Pancreas (tissue), 10 donors: ENCODE measurements at regions not wholly inside any gene's neighbourhood (a gene's known extent, or its start where the extent isn't known, plus 50 kb on each side); places are given as distances from the start of the nearest gene placed in this dataset.

Experiments used
- ATAC-seq, 4 donors: fragments of 200-7000 bp; cut with Tn5 transposase; one replicate each; pipeline versions ENCODE4 v1.8.0 to v1.9.1; 2020; ENCODE audit warnings: mild to moderate bottlenecking in 4 of 4, moderate library complexity in 4 of 4
- DNase-seq, 6 donors: peaks; one replicate each; pipeline ENCODE4 v3.0.0-alpha.2; 2020
- FAIRE-seq: peaks from 2 replicates; lab custom pipeline; 2012; peaks lifted over from hg19 to GRCh38; lab: Jason Lieb, UNC
- H3K27ac ChIP-seq, 4 donors: fragments of 200-600 bp; sonication (generic); 1 replicate in 3 of 4; 2 replicates in 1 of 4; pipeline versions ENCODE4 v1.5.0 to v1.8.0; 2020
- H3K27me3 ChIP-seq, 4 donors: fragments of 200-600 bp; one replicate each; pipeline ENCODE4 v1.8.0; 2021
- H3K36me3 ChIP-seq, 3 donors: fragments of 200-600 bp; sonication (generic) in 1 of 3; one replicate each; pipeline versions ENCODE4 v1.5.0 to v1.8.0; 2020 to 2021
- H3K4me1 ChIP-seq, 3 donors: fragments of 200-600 bp; one replicate each; pipeline ENCODE4 v1.8.0; 2021
- H3K4me3 ChIP-seq, 4 donors: fragments of 200-600 bp; sonication (generic) in 2 of 4; one replicate each; pipeline versions ENCODE4 v1.5.0 to v1.8.0; 2020 to 2021
- H3K9me3 ChIP-seq, 4 donors: fragments of 200-600 bp; one replicate each; pipeline ENCODE4 v1.8.0; 2021
- whole genome bisulfite sequencing, 2 donors: extraction: QIAGEN DNeasy Blood & Tissue Kit; methylation state at CpG; one replicate each; pipeline ENCODE4 v1.1.7; 2013; 5-methylcytosine and 5-hydroxymethylcytosine counted together
- intact Hi-C, 3 donors: fragments of 100-400 bp; cut with DNase I; formaldehyde crosslinking; loops; one replicate each; pipeline versions ENCODE4 v1.11.1 to v1.14.2; 2022
- TF ChIP-seq, protein P1 (sequence below), 4 donors: fragments of 200-600 bp; sonication (generic) in 3 of 4; IDR thresholded peaks; one replicate each; pipeline versions ENCODE4 v1.5.0 to v1.8.0; 2021; ENCODE audit warnings: antibody characterized with exemption in 4 of 4
- donor health status: healthy with polysubstance abuse.
- donor health status: DM: no; HTN: no; CAD: no; lungs with moderate emphysema.
- donor health status: DM: no; HTN: no; CAD: no.
- donor health status: control.
- donor health status: control.
- donor health status: Bipolar disorder and iron deficiency.
- donor health status: DM: yes; HTN: yes; CAD: no.
- donor health status: DM: no; HTN: no; CAD: no.
- donor health status: DM: no; HTN: no; CAD: no.
- donor health status: DM: yes; HTN: yes; CAD: no.

DNA sequence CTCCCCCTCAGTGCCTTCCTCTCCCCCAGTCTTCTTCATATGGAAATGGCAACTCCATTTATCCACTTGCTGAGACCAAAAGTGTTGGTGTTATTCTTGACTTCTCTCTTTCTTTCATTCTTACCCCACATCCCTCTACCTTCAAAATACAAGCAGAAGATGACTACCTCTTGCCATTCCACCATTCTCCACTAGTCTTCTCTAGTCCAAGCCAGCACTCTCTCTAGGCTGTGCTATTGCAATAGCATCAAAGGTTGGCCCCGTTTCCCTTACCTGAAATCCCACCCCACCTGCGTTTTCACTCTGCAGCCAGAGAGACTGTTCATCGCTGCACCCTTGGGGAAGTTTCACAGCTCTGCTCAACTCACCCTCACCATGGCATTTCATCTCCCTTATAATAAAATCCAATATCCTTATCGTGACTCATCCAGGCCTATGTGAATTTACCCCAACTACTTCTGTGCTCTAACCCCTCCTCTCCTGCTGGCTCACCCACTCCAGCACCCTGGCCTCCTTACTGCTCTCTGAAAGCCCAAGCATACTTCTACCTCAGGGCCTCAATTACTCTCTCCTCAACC is 109.1 kb downstream of the LSM5 start:
- no peak for ATAC-seq
- intact Hi-C loops = no loop called here
- no peaks in the 10 kb centered on the region for H3K9me3 ChIP-seq
- WGBS, 2 donors = 48 to 76% methylated on average over 3 to 4 of the region's 4 CpGs
- no peak for DNase-seq
- no peaks in the 10 kb centered on the region for H3K36me3 ChIP-seq
- H3K4me3 ChIP-seq = no peak overlapping the region
- no peak overlapping the region for H3K27ac ChIP-seq
- TF ChIP-seq, protein P1, sequence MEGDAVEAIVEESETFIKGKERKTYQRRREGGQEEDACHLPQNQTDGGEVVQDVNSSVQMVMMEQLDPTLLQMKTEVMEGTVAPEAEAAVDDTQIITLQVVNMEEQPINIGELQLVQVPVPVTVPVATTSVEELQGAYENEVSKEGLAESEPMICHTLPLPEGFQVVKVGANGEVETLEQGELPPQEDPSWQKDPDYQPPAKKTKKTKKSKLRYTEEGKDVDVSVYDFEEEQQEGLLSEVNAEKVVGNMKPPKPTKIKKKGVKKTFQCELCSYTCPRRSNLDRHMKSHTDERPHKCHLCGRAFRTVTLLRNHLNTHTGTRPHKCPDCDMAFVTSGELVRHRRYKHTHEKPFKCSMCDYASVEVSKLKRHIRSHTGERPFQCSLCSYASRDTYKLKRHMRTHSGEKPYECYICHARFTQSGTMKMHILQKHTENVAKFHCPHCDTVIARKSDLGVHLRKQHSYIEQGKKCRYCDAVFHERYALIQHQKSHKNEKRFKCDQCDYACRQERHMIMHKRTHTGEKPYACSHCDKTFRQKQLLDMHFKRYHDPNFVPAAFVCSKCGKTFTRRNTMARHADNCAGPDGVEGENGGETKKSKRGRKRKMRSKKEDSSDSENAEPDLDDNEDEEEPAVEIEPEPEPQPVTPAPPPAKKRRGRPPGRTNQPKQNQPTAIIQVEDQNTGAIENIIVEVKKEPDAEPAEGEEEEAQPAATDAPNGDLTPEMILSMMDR (IDR thresholded peaks at IDR 0.05) = no peak
- no peaks in the 10 kb centered on the region for H3K4me1 ChIP-seq
- no peak for FAIRE-seq
- no peaks in the 10 kb centered on the region for H3K27me3 ChIP-seq

DNA sequence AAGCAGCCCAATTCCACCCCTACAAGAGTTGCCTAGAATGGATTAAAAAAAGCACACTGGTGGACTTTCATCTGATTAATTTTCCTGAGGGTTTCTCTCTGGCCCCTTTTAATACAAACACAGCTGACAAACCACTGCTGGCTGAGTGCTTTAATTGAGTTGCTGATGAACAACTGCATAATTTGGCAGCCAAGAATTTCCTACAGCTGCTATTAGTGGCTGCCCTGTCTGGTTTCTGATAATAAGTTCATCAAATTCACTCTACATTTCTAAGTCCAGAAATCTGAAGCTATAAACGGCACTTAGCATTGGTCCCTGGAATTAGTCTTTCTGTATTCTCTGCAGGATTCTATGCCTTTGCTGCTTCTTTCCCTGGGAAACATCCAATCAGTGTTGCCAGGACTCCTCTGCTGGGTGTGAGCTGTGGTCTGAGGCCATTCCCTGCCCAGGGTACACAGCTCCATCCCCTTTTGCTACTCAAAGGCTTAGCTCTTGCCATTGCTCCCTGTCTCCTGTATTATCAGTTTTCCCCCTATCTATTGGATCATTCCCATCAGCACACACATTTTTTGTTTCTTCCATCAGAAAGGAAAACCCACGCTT is 110.6 kb downstream of the LSM5 start:
- TF ChIP-seq, protein P1 (IDR thresholded peaks at IDR 0.05) = no peak
- 44 to 61% methylated on average over 2 of the region's 2 CpGs for WGBS, 2 donors
- Histone ChIP-seq H3K27me3 (no peaks in the 10 kb centered on the region), H3K36me3 (no peaks in the 10 kb centered on the region), H3K4me1 (no peaks in the 10 kb centered on the region), H3K4me3 (no peak overlapping the region), H3K27ac (no peak overlapping the region), H3K9me3 (no peaks in the 10 kb centered on the region)
- intact Hi-C loops = no loop called here
- no peak for FAIRE-seq
- no peak for ATAC-seq
- no peak for DNase-seq

DNA sequence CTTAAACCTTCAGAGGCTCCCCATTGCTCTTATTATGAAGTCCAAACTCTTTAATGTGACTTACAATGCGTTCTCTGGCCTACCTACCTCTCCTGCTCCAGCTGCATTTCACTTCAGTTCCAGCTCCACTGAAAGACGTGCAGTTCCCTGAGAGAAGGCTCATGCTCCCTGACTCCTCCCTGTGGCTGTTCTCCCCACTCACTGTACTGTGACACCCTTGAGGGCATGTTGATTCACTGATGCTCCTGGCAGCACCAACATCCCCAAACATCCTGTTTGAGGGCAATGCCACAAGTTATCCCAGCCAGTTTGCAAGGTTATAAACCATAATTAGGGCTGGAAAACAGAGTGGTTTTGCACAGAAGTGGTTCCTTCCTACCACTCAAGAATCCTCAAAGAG is 111.2 kb downstream of the LSM5 start:
- intact Hi-C loops = no loop called here
- FAIRE-seq = no peak
- WGBS, 2 donors = 40% methylated on average over 2 of the region's 2 CpGs
- Histone ChIP-seq H3K4me3 (no peak overlapping the region), H3K36me3 (no peaks in the 10 kb centered on the region), H3K27ac (no peak overlapping the region), H3K4me1 (no peaks in the 10 kb centered on the region), H3K9me3 (no peaks in the 10 kb centered on the region), H3K27me3 (no peaks in the 10 kb centered on the region)
- TF ChIP-seq, protein P1 (IDR thresholded peaks at IDR 0.05) = no peak
- ATAC-seq = no peak
- no peak for DNase-seq

DNA sequence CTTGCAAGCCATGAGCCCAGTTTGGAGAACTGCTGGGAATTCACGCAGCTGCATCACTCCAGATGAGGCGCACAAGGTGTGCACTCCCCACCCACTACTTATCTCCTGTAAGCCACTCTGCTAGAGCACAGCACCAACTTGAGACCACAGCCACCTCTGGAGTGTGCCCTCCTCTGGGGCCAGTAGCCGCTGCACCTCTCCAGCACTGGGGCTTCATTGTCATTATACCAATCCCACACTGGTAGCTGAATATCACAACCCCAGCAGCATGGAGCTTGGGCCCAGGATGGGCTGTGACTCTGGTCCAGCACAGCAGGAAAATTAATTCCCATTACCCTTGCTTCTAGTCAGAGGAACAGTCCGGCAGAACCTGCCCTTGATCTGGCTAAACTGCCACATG is 125.6 kb downstream of the LSM5 start:
- intact Hi-C loops = loop anchor here in 1 of 3 donors (5.0 kb wide), 1 partner anchor 152 kb away; no protein-coding TSS in a partner anchor
- no peaks in the 10 kb centered on the region for H3K9me3 ChIP-seq
- H3K27ac ChIP-seq = no peak overlapping the region
- no peaks in the 10 kb centered on the region for H3K36me3 ChIP-seq
- TF ChIP-seq, protein P1 (IDR thresholded peaks at IDR 0.05) = no peak
- no peak for DNase-seq
- peaks cover 0 to 4% (median 0%) of the 10 kb centered on the region in 4 donors for H3K27me3 ChIP-seq
- H3K4me1 ChIP-seq = no peaks in the 10 kb centered on the region
- FAIRE-seq = no peak
- no peak overlapping the region for H3K4me3 ChIP-seq
- no peak for ATAC-seq
- WGBS, 2 donors = 58% methylated on average over 4 of the region's 4 CpGs

DNA sequence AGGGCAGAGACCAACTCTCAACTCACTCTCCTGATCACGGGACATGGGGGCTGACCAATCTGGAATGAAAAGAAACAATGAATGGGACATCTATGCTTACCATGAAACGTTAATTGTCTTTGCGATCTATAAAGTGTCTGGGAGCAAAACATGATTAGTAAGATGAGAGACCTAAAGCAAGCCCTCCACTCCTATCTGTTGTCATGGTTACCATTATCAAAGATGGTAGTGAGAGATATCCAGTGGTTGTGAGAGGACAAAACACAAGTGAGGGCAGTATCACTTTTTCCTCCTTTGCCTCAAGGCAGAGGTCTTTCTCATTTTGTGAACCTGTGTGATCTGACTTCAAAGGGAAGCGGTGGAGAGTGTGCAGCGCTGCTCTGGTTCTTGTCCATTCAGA is 130.1 kb downstream of the LSM5 start:
- TF ChIP-seq, protein P1 (IDR thresholded peaks at IDR 0.05) = no peak
- DNase-seq (no peak), ATAC-seq (no peak), FAIRE-seq (no peak)
- Histone ChIP-seq H3K36me3 (no peaks in the 10 kb centered on the region), H3K4me1 (no peaks in the 10 kb centered on the region), H3K27ac (no peak overlapping the region), H3K9me3 (no peaks in the 10 kb centered on the region), H3K4me3 (no peak overlapping the region), H3K27me3 (no peaks in the 10 kb centered on the region)
- WGBS, 2 donors = 80 to 88% methylated on average over 5 of the region's 5 CpGs
- intact Hi-C loops = loop anchor here in 1 of 3 donors (5.0 kb wide), 1 partner anchor 148 kb away; no protein-coding TSS in a partner anchor
